Neural cell (in vitro differentiated cells): ENCODE measurements at regions not wholly inside any gene's neighbourhood (a gene's known extent, or its start where the extent isn't known, plus 50 kb on each side); places are given as distances from the start of the nearest gene placed in this dataset.
A peak's percentile ranks its signal among the peaks of the same experiment; 100 is the strongest.

Source experiments
- H2AFZ ChIP-seq: fragments of 200-600, 300-800 bp; sonication (generic), shearing (Covaris generic); 2 replicates; pipeline ENCODE4 v1.6.0; 2014; ENCODE audit warnings: low read depth, mild to moderate bottlenecking, antibody characterized with exemption, low read length, moderate library complexity
- H3F3A ChIP-seq: fragments of 200-600 bp; shearing (Covaris generic); 2 replicates; pipeline ENCODE4 v1.6.1; 2016; ENCODE audit warnings: mild to moderate bottlenecking, moderate library complexity, mixed read lengths, antibody characterized with exemption, low read length; ENCODE audit not compliant: insufficient read depth, poor library complexity, severe bottlenecking
- H3K27ac ChIP-seq: fragments of 200-600, 300-800 bp; sonication (generic), shearing (Covaris generic); 2 replicates; pipeline ENCODE4 v1.5.1; 2014; ENCODE audit warnings: mild to moderate bottlenecking, low read length, moderate library complexity
- H3K27me3 ChIP-seq: fragments of 300-800, 200-600 bp; sonication (generic), shearing (Covaris generic); 2 replicates; pipeline ENCODE4 v1.6.0; 2014; ENCODE audit warnings: mild to moderate bottlenecking, low read depth, low read length, moderate library complexity; ENCODE audit not compliant: insufficient read depth
- H3K36me3 ChIP-seq: fragments of 300-800, 200-600 bp; sonication (generic), shearing (Covaris generic); 2 replicates; pipeline ENCODE4 v1.5.1; 2014; ENCODE audit warnings: mild to moderate bottlenecking, antibody characterized with exemption, low read length, moderate library complexity; ENCODE audit not compliant: insufficient read depth
- H3K4me2 ChIP-seq: fragments of 300-800, 200-600 bp; sonication (generic), shearing (Covaris generic); 2 replicates; pipeline ENCODE4 v1.6.0; 2014; ENCODE audit warnings: mild to moderate bottlenecking, low read length
- H3K4me3 ChIP-seq: fragments of 300-800, 200-600 bp; sonication (generic), shearing (Covaris generic); 2 replicates; pipeline ENCODE4 v1.5.1; 2014; ENCODE audit warnings: mild to moderate bottlenecking, low read length, moderate library complexity
- H3K79me2 ChIP-seq: fragments of 200-600 bp; shearing (Covaris generic); replicated peaks from 2 replicates; pipeline ENCODE4 v1.6.0; 2014; ENCODE audit warnings: mild to moderate bottlenecking, low read length, moderate library complexity; ENCODE audit not compliant: insufficient read depth
- H3K9ac ChIP-seq: fragments of 300-800, 200-600 bp; sonication (generic), shearing (Covaris generic); 2 replicates; pipeline ENCODE4 v1.6.1; 2016; ENCODE audit warnings: mild to moderate bottlenecking, low read length, mixed read lengths
- H3K9me2 ChIP-seq: fragments of 200-600 bp; shearing (Covaris generic); 2 replicates; pipeline ENCODE4 v1.6.1; 2016; ENCODE audit warnings: mild to moderate bottlenecking, low read length, mixed read lengths; ENCODE audit not compliant: insufficient read depth
- H3K9me3 ChIP-seq: fragments of 200-600, 300-800 bp; sonication (generic), shearing (Covaris generic); 2 replicates; pipeline ENCODE4 v1.6.1; 2016; ENCODE audit warnings: mild to moderate bottlenecking, mixed run types, low read length, moderate library complexity, mixed read lengths
- H4K20me1 ChIP-seq: fragments of 200-600 bp; shearing (Covaris generic); 2 replicates; pipeline ENCODE4 v1.6.1; 2016; ENCODE audit warnings: mild to moderate bottlenecking, mixed run types; ENCODE audit not compliant: insufficient read depth
- CTCF ChIP-seq: fragments of 450-650 bp; IDR thresholded peaks from 2 replicates; pipeline ENCODE4 v1.5.1; 2014; ENCODE audit warnings: antibody characterized with exemption, mild to moderate bottlenecking, moderate library complexity; ENCODE audit not compliant: poor library complexity, severe bottlenecking
- EP300 ChIP-seq: fragments of 450-650 bp; conservative IDR thresholded peaks from 2 replicates; pipeline ENCODE4 v1.6.1; 2014; ENCODE audit warnings: antibody characterized with exemption, mild to moderate bottlenecking, moderate library complexity; ENCODE audit not compliant: poor library complexity, severe bottlenecking
- EZH2 ChIP-seq: fragments of 200-600, 300-800 bp; shearing (Covaris generic), sonication (generic); IDR thresholded peaks from 2 replicates; pipeline ENCODE4 v1.6.1; 2014; ENCODE audit warnings: antibody characterized with exemption, low read length, borderline replicate concordance, mild to moderate bottlenecking; ENCODE audit not compliant: insufficient read depth, poor library complexity, severe bottlenecking
- MXI1 ChIP-seq: fragments of 450-650 bp; conservative IDR thresholded peaks from 2 replicates; pipeline ENCODE4 v1.6.1; 2014; ENCODE audit warnings: antibody characterized with exemption, mild to moderate bottlenecking; ENCODE audit not compliant: poor library complexity, severe bottlenecking
- POLR2AphosphoS5 ChIP-seq: IDR thresholded peaks from 2 replicates; pipeline ENCODE4 v1.6.1; 2012
- RAD21 ChIP-seq: fragments of 450-650 bp; conservative IDR thresholded peaks from 2 replicates; pipeline ENCODE4 v1.6.1; 2014; ENCODE audit warnings: antibody characterized with exemption, mild to moderate bottlenecking, moderate library complexity
- REST ChIP-seq: IDR thresholded peaks from 2 replicates; pipeline ENCODE4 v1.6.1; 2012; ENCODE audit warnings: borderline replicate concordance
- SMC3 ChIP-seq: fragments of 450-650 bp; conservative IDR thresholded peaks from 2 replicates; pipeline ENCODE4 v1.6.1; 2014; ENCODE audit warnings: antibody characterized with exemption, mild to moderate bottlenecking, moderate library complexity; ENCODE audit not compliant: poor library complexity
- TAF1 ChIP-seq: IDR thresholded peaks from 2 replicates; pipeline ENCODE4 v1.6.1; 2012; ENCODE audit warnings: low read depth

GRCh38 chr9:79264511-79265355 is 307.0 kb upstream of the TLE4 start:
- H2AFZ ChIP-seq: no peak overlapping the region
- no peaks in the 10 kb centered on the region for H3F3A ChIP-seq
- no peaks in the 10 kb centered on the region for H3K27me3 ChIP-seq
- TF ChIP-seq TAF1 (no peak), EP300 (peak; percentile 27), MXI1 (no peak), SMC3 (no peak), REST (peak; percentile 55), RAD21 (no peak), CTCF (no peak), POLR2AphosphoS5 (peak; percentile 66), EZH2 (no peak)
- H3K36me3 ChIP-seq: no peaks in the 10 kb centered on the region
- no peak overlapping the region for H3K9ac ChIP-seq
- H3K4me2 ChIP-seq: no peak overlapping the region
- H3K4me3 ChIP-seq: no peak overlapping the region
- H3K79me2 ChIP-seq: no peaks in the 10 kb centered on the region
- no peaks in the 10 kb centered on the region for H4K20me1 ChIP-seq
- no peaks in the 10 kb centered on the region for H3K9me3 ChIP-seq
- H3K27ac ChIP-seq: no peak overlapping the region
- no peaks in the 10 kb centered on the region for H3K9me2 ChIP-seq

- no peaks in the 10 kb centered on the region for H3K36me3 ChIP-seq
- no peaks in the 10 kb centered on the region for H3K27me3 ChIP-seq
- no peaks in the 10 kb centered on the region for H3K9me3 ChIP-seq
- H3K79me2 ChIP-seq: no peaks in the 10 kb centered on the region
- H2AFZ ChIP-seq: no peak overlapping the region
- H3K27ac ChIP-seq: no peak overlapping the region
- H3K9me2 ChIP-seq: no peaks in the 10 kb centered on the region
- no peaks in the 10 kb centered on the region for H4K20me1 ChIP-seq
- H3F3A ChIP-seq: no peaks in the 10 kb centered on the region
- no peak overlapping the region for H3K4me3 ChIP-seq
- TF ChIP-seq TAF1 (no peak), POLR2AphosphoS5 (no peak), EZH2 (no peak), MXI1 (no peak), CTCF (no peak), EP300 (no peak), REST (no peak), RAD21 (no peak), SMC3 (no peak)
- no peak overlapping the region for H3K4me2 ChIP-seq
- H3K9ac ChIP-seq: no peak overlapping the region
These were observed 304.8 kb upstream of the TLE4 start for GRCh38 chr9:79266986-79267385.
